Activated CD8-positive, alpha-beta memory T cell treated with anti-CD3 and anti-CD28 coated beads for 48 hours (primary cell): ENCODE measurements at regions not wholly inside any gene's neighbourhood (a gene's known extent, or its start where the extent isn't known, plus 50 kb on each side); places are given as distances from the start of the nearest gene placed in this dataset.
"Not testable (repeated sequence)": the region's sequence is repeated elsewhere in the genome, so short reads cannot be mapped to it uniquely, and the experiment has no call there.

Source experiments
- DNase-seq, 3 experiments: peaks; one replicate each; pipeline ENCODE4 v3.0.0-alpha.2; 2020; ENCODE audit warnings: low read depth in 2 of 3, low spot score in 2 of 3

DNA sequence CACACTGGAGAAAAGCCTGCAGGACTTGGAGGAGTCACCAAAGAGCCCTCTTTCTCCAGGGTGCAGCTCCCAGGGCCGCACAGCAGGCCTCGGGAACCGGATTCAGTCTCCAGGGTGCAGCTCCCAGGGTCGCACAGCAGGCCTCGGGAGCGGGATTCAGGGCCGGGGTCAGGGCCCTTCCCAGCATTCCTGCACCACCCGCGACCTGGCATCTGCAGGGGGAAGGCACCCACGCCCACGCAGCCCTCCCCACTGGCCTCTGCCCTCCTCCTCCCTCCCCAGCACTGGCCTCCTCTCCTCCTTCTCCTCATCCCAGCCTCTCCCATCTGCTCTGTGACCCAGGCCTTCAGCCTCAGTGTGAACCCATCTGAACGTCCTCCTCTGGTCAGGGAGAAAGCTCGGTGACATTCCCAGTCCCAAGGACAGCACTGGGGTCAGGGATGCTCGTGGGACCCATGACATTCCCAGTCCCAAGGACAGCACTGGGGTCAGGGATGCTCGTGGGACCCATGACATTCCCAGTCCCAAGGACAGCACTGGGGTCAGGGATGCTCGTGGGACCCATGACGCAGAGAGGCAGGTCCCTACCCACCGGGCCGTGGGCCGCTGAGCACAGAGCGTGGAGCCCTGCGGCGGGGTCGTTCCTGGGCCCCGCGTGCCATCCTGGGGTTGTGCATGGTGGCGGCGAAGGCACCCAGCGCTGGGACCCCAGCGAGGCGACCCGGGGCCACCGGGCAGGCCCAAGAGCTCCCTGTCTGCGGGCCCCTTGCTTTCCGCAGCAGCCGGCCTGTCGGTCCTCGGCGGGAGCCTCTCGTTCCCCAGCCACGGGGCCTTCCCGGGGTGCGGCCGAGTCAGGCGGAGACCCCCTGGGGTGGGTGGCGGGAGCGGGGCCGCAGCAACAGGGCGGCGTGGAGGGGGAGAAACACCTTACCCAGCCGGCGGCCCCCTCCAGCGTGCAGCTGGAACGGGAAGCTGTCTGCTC is 550.2 kb upstream of the SALL3 start:
- no peak for DNase-seq

DNA sequence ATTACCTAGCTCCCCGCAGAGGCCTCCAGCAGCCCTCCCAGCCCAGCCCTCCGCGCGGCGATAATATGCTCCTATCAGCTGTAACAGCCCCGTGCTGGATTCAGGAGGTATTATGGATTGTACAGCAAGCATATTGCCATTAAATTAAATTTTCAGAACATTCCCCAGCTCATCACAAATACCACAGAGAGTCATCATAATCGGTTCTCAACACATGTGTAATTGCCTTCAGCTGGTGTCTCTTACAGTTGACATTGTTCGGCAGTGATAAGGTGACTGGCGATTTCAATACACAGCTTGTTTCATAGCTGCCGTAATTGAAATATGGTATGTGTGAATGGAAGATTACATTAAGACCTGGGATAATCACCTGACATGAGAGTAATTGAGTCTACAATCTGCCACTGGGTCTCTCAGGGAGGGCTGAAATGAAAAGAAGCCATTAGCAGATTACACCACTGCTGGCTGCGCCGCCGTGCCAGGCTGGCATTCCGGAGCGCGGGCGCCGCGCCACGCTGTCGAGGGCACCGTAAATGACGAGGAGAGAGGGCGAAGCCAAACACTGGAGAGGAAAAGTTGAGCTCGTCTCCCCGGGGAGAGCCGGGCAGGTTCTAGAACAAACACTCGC is 549.4 kb upstream of the SALL3 start:
- DNase-seq = no peak

GRCh38 chr18:78431606-78432005 is 548.0 kb upstream of the SALL3 start:
- no peak for DNase-seq

- no peak for DNase-seq
These were observed 546.1 kb upstream of the SALL3 start for GRCh38 chr18:78433562-78433961.

DNA sequence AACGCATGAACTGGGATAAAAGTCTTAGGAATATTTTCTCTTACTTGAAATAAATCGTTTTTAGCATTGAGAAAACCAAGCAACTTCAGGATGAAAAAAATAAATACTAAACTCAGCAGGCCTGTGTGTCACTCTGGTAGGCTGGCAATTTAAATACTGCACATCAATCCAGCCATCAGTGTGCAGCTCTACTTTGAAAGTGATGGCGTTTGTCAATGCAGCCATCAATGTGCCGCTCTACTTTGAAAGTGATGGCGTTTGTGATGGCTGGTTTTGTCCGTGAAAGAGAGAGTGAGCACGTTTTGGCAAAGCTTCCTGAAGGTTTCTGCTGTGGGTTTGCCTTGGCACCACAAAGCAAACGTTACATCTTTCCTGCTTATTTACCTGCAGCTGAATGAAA is 543.5 kb upstream of the SALL3 start:
- DNase-seq = no peak

- DNase-seq = not testable (repeated sequence)
These were observed 541.4 kb upstream of the SALL3 start for GRCh38 chr18:78438235-78438634.

- no peak for DNase-seq
These were observed 533.7 kb upstream of the SALL3 start for GRCh38 chr18:78445880-78446279.

DNA sequence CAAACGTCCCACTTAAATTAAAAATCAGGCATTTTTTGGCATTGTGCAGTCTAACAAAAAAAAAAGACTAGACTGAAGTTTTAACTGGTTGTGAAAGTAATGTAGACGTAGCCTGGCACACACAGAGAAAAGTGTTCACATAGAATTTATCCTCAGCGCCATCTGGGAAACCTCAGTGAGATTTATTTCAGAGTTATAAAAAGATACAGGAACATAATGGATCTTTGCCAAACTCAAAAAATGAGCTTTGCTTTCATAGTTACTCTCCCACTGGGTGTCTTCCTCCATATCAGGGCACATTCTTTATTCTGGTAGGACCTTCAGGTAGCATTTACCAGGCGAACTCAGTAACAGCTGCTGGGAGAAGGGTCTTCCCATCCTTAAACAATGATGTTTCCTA is 532.4 kb upstream of the SALL3 start:
- DNase-seq = no peak

GRCh38 chr18:78448106-78448505 is 531.5 kb upstream of the SALL3 start:
- DNase-seq = no peak

DNA sequence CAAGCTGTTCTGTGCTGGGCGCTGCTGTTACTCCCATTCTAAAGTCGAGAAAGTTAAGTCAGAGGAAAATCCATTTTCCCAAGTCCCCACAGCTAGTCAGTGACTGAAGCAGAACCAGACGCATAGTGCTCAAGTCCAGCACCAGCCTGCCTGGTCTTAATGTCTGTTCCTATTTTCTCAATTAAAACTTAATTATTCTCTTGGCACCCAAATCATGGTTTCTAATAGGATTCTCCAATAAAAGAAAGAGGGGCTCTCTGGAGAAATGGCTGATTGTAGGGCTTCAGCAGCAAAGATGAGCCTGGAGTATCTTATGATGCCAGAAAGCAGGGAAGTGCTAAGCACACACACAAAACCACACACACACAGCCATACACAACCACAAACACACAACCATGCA is 531.0 kb upstream of the SALL3 start:
- no peak for DNase-seq

DNA sequence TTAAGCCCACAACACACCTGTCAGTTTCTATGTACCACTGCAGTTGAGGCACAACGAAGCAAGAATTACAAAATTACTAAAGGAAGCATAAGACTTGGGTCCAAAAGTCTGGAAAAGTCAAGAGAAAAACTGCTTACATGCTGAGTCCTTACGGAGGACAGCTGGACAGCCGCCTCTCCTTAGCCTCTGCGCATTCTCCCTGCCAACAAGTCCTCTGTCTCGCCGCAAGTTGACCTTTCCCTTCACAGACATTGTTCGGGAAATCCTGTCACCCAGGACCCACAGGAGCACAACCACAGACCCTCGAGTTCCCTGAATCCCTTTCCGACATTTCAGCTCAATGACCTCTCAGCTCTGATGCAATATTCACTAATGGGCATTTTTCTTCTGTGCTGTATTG is 525.4 kb upstream of the SALL3 start:
- no peak for DNase-seq

DNA sequence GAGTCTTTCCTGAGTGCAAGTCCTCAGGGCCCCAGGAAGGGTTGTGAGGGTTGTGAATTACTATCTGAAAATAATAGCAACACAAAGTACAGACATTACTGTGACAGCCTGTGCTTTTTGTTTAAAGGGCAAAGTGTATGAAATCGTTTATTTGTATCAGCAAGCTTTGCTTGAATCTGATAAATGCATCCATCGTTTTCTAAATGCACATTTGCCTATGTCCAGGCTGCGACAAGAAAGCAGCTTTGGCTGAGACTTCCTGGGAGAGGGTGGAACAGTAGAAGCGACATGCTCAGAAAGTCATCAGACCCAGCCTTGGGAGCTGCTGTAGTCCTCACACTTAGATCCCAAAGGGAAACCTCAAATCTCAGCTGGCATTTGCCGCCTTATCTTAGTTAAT is 524.2 kb upstream of the SALL3 start:
- DNase-seq = no peak

- no peak for DNase-seq
These were observed 522.6 kb upstream of the SALL3 start for GRCh38 chr18:78457011-78457410.

DNA sequence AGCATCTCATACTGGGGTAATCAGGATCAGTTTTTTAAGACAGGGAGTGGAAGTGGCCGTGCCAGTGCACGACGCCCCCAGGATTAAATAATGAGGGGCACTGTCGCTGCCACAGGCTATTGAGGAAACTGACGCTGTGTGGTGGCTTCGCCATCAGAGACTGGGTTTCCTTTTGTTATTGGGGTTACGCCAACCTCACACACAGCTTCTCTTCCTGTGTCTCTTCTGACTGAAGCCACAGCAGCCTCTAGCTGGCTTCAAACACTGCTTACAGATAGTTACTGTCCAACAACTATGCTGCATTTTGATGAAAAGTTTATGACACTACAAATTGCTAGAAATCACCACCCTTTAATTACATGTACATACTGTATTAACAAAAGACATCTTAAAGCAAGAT is 521.9 kb upstream of the SALL3 start:
- DNase-seq = no peak

GRCh38 chr18:78458356-78458755 is 521.3 kb upstream of the SALL3 start:
- no peak for DNase-seq

GRCh38 chr18:78459668-78460067 is 520.0 kb upstream of the SALL3 start:
- no peak for DNase-seq

DNA sequence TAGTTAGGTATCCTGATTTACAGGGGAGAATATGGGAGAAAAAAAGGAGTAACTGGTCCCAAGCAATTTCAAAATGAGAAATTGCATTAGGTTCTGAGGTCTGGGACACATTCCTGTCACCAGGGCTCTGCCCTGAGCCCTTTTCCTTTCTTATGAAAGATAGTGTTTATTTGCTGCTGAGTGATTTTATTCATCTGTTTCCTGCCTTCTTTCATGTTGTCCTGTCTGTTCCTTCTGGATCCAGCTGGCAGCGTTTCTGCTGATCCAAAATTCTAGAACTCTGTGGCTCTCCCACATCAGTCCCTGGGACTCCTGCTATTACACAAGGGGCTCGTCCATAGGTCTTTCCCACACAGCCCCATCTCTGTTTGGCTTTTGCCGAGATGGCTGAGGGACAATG is 519.1 kb upstream of the SALL3 start:
- no peak for DNase-seq

DNA sequence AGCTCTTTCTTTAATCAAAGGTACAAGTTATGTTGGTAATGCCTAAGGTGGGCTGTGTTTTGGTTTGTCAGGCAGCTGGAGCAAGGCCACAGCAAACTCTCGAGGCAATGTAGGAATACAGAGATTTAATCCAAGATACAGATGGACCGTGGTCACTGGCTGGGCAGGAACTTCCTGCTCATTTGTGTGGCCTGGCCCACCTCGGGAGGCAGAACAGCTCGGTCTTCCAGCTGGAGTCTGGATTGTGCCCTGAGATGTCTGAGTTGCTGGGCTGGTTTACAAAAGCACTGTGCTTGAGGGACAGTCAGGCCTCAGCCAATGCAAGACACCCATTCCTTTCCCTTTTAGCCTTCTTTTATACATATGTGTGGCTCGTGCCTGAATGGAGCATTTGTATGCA is 506.1 kb upstream of the SALL3 start:
- DNase-seq = no peak

DNA sequence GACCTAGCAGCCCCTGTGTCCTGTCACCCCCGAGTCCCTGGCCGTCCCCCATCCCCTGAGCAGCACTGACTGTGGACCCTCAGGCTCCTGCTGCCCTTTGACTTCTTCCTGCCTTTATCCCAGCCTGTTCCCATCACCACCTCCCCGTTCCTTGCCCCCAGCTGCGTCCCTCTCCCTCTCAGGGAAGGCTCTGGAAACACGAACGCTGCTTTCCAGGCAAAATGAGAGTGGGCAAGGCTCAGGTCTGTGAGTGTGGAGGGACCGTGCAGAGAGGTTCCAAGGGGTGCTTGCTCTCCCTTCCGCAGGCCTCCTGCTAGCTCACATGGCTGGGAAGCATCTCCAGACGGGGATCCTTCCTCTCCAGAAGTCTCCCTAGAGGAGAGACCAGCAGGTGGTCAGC is 501.8 kb upstream of the SALL3 start:
- DNase-seq = no peak

GRCh38 chr18:78479443-78479842 is 500.2 kb upstream of the SALL3 start:
- DNase-seq = no peak

DNA sequence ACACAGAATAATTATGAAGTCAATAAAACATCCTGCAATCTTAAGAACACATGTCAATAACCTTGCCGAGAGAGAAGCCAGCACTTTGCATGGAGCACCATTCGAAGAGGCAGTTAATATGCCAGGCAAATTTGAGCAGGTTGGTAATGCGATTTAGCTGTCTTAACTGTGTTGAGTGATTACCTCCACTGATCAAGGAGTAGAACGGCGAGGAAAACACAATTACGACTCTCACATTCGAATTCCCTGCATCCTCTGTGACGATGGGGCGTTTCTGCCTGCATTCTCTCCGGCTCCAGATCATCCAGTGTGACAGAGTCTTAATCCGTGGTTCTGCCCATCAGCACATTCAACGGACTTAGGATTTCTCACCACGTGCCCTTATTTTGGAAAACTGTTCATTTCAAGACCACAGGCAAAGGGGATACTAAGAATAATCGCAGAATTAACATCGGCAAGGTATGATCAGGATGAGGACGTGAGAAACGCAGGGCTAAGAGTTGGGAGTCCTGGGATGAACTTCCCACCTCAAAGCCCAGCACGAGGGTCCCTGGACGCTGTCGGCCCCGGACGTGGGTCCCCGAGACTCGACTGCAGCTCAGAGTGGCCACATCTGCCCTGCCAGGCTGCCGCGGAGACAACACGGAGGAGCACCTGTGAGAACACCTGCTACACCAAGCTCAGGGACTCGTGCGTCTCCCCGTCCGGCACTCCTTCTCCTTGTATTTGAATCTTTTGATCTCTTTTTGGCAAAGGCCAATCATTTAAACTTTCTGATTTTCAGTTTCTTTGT is 499.2 kb upstream of the SALL3 start:
- no peak for DNase-seq

DNA sequence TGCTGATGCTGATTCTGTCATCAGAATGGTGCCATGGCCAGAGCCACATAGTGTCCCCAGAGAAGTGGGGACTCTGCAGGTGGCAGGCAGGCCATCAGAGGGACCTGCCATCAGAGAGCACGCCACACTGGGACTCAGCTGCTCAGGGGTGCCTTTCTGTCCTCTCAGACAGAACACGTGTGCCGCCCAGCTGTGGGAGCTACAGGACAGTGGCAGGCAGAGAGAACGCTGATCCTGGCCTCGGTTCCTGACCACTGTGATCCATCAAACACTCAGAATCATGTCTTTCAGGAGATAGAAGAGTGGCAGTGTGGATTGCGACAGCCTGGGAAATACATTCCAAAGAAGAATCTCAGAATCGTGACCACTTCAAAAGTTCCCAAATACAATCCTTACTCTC is 497.2 kb upstream of the SALL3 start:
- no peak for DNase-seq
